ENCODE measurements at regions not wholly inside any gene's neighbourhood (a gene's known extent, or its start where the extent isn't known, plus 50 kb on each side); places are given as distances from the start of the nearest gene placed in this dataset.
A peak's percentile ranks its signal among the peaks of the same experiment; 100 is the strongest.

DNA sequence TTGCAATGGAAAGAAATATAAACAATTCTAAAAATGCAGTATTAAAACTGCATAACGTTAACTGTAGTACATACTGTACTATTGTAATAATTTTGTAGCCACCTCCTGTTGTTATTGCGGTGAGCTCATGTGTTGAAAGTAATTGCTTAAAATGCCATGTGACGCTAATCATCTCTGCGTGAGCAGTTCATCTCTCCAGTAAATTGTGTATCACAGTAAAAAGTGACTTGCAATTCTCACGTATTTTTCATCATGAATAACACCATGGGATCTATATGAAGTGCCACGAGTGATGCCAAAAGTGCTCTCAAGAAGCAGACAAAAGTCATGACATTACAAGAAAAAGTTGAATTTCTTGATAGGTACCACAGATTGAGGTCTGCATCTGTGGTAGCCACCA lies 82.4 kb upstream of the CYYR1 start:
- TF ChIP-seq MXI1 (conservative IDR thresholded peaks at IDR 0.05; ENCODE audit: poor library complexity, severe bottlenecking), result no peak
- peak; percentile 56 for TF ChIP-seq EP300 (conservative IDR thresholded peaks at IDR 0.05; ENCODE audit: poor library complexity, severe bottlenecking)
- TF ChIP-seq, protein P1, sequence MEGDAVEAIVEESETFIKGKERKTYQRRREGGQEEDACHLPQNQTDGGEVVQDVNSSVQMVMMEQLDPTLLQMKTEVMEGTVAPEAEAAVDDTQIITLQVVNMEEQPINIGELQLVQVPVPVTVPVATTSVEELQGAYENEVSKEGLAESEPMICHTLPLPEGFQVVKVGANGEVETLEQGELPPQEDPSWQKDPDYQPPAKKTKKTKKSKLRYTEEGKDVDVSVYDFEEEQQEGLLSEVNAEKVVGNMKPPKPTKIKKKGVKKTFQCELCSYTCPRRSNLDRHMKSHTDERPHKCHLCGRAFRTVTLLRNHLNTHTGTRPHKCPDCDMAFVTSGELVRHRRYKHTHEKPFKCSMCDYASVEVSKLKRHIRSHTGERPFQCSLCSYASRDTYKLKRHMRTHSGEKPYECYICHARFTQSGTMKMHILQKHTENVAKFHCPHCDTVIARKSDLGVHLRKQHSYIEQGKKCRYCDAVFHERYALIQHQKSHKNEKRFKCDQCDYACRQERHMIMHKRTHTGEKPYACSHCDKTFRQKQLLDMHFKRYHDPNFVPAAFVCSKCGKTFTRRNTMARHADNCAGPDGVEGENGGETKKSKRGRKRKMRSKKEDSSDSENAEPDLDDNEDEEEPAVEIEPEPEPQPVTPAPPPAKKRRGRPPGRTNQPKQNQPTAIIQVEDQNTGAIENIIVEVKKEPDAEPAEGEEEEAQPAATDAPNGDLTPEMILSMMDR (IDR thresholded peaks at IDR 0.05; ENCODE audit: poor library complexity, severe bottlenecking), result no peak
- no peak for TF ChIP-seq SMC3 (conservative IDR thresholded peaks at IDR 0.05; ENCODE audit: poor library complexity)
- TF ChIP-seq, protein P2, sequence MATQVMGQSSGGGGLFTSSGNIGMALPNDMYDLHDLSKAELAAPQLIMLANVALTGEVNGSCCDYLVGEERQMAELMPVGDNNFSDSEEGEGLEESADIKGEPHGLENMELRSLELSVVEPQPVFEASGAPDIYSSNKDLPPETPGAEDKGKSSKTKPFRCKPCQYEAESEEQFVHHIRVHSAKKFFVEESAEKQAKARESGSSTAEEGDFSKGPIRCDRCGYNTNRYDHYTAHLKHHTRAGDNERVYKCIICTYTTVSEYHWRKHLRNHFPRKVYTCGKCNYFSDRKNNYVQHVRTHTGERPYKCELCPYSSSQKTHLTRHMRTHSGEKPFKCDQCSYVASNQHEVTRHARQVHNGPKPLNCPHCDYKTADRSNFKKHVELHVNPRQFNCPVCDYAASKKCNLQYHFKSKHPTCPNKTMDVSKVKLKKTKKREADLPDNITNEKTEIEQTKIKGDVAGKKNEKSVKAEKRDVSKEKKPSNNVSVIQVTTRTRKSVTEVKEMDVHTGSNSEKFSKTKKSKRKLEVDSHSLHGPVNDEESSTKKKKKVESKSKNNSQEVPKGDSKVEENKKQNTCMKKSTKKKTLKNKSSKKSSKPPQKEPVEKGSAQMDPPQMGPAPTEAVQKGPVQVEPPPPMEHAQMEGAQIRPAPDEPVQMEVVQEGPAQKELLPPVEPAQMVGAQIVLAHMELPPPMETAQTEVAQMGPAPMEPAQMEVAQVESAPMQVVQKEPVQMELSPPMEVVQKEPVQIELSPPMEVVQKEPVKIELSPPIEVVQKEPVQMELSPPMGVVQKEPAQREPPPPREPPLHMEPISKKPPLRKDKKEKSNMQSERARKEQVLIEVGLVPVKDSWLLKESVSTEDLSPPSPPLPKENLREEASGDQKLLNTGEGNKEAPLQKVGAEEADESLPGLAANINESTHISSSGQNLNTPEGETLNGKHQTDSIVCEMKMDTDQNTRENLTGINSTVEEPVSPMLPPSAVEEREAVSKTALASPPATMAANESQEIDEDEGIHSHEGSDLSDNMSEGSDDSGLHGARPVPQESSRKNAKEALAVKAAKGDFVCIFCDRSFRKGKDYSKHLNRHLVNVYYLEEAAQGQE (IDR thresholded peaks at IDR 0.05; ENCODE audit: borderline replicate concordance), result no peak
